ENCODE measurements at regions not wholly inside any gene's neighbourhood (a gene's known extent, or its start where the extent isn't known, plus 50 kb on each side); places are given as distances from the start of the nearest gene placed in this dataset.

- Histone ChIP-seq H3K18ac (ENCODE audit: low read depth in 1 of 2, low read length in 2 of 2) (no peak overlapping the region), H2BK12ac (ENCODE audit: low read length in 2 of 2) (no peak overlapping the region), H2BK120ac (ENCODE audit: low read depth, low read length) (no peak overlapping the region), H3K79me1 (replicated peaks; ENCODE audit: low read length, poor library complexity, severe bottlenecking) (no peaks in the 10 kb centered on the region), H3K4me1 (ENCODE audit: control insufficient read depth, insufficient read depth, low read depth, low read length) (peaks cover 1% of the 10 kb centered on the region), H3K9me3 (ENCODE audit: control insufficient read depth, low read length) (no peaks in the 10 kb centered on the region), H3K27ac (ENCODE audit: low read length, poor library complexity, severe bottlenecking) (no peak overlapping the region), H2AK5ac (ENCODE audit: low read length, severe bottlenecking) (no peak overlapping the region), H3K36me3 (ENCODE audit: control insufficient read depth in 1 of 2, insufficient read depth in 2 of 2, low read depth in 1 of 2, low read length in 2 of 2) (no peaks in the 10 kb centered on the region), H3K27me3 (ENCODE audit: control insufficient read depth in 1 of 2, insufficient read depth in 1 of 2, low read length in 2 of 2) (no peaks in the 10 kb centered on the region), H2AFZ (ENCODE audit: low read depth, low read length) (no peak overlapping the region), H3K9ac (ENCODE audit: low read length) (no peak overlapping the region), H3K4ac (ENCODE audit: low read depth in 1 of 2, low read length in 2 of 2) (no peak overlapping the region), H2BK15ac (ENCODE audit: low read depth, poor library complexity, severe bottlenecking) (no peak overlapping the region), H3K4me3 (ENCODE audit: insufficient read depth in 1 of 2, low read depth in 1 of 2, low read length in 2 of 2) (no peak overlapping the region), H4K91ac (ENCODE audit: low read length) (no peak overlapping the region), H2BK5ac (ENCODE audit: low read depth, low read length, poor library complexity, severe bottlenecking) (no peak overlapping the region), H4K8ac (ENCODE audit: low read length) (no peak overlapping the region), H3K14ac (ENCODE audit: low read length in 2 of 2) (no peak overlapping the region), H3K4me2 (ENCODE audit: low read length, poor library complexity, severe bottlenecking) (no peak overlapping the region), H3K23ac (ENCODE audit: low read length in 2 of 2) (no peak overlapping the region)
- DNase-seq = no peak
Measured at GRCh38 chr6:105616521-105616920, 213.6 kb upstream of the PREP start.

GRCh38 chr6:105611606-105612005 is 208.7 kb upstream of the PREP start:
- H4K91ac ChIP-seq (ENCODE audit: low read length) = no peak overlapping the region
- no peak overlapping the region for H3K23ac ChIP-seq (ENCODE audit: low read length in 2 of 2)
- H2BK120ac ChIP-seq (ENCODE audit: low read depth, low read length) = no peak overlapping the region
- H3K9me3 ChIP-seq (ENCODE audit: control insufficient read depth, low read length) = no peaks in the 10 kb centered on the region
- H3K4me1 ChIP-seq (ENCODE audit: control insufficient read depth, insufficient read depth, low read depth, low read length) = peaks cover 14% of the 10 kb centered on the region
- H3K27me3 ChIP-seq (ENCODE audit: control insufficient read depth in 1 of 2, insufficient read depth in 1 of 2, low read length in 2 of 2) = no peaks in the 10 kb centered on the region
- no peak overlapping the region for H2AK5ac ChIP-seq (ENCODE audit: low read length, severe bottlenecking)
- no peak overlapping the region for H3K27ac ChIP-seq (ENCODE audit: low read length, poor library complexity, severe bottlenecking)
- no peak for DNase-seq
- H3K14ac ChIP-seq (ENCODE audit: low read length in 2 of 2) = no peak overlapping the region
- H3K36me3 ChIP-seq (ENCODE audit: control insufficient read depth in 1 of 2, insufficient read depth in 2 of 2, low read depth in 1 of 2, low read length in 2 of 2) = no peaks in the 10 kb centered on the region
- WGBS = 100% methylated on average over 1 of the region's 2 CpGs
- no peak overlapping the region for H3K18ac ChIP-seq (ENCODE audit: low read depth in 1 of 2, low read length in 2 of 2)
- H2BK5ac ChIP-seq (ENCODE audit: low read depth, low read length, poor library complexity, severe bottlenecking) = no peak overlapping the region
- peak overlapping the region in 1 of 2 experiments; percentile 50 for H3K4ac ChIP-seq (ENCODE audit: low read depth in 1 of 2, low read length in 2 of 2)
- no peaks in the 10 kb centered on the region for H3K79me1 ChIP-seq (replicated peaks; ENCODE audit: low read length, poor library complexity, severe bottlenecking)
- no peak overlapping the region for H3K9ac ChIP-seq (ENCODE audit: low read length)
- H2BK15ac ChIP-seq (ENCODE audit: low read depth, poor library complexity, severe bottlenecking) = no peak overlapping the region
- H3K4me2 ChIP-seq (ENCODE audit: low read length, poor library complexity, severe bottlenecking) = no peak overlapping the region
- H2BK12ac ChIP-seq (ENCODE audit: low read length in 2 of 2) = no peak overlapping the region
- H3K4me3 ChIP-seq (ENCODE audit: insufficient read depth in 1 of 2, low read depth in 1 of 2, low read length in 2 of 2) = no peak overlapping the region
- no peak overlapping the region for H4K8ac ChIP-seq (ENCODE audit: low read length)
- H2AFZ ChIP-seq (ENCODE audit: low read depth, low read length) = no peak overlapping the region

GRCh38 chr6:105609375-105609991 is 206.6 kb upstream of the PREP start:
- 12% methylated on average over 13 of the region's 14 CpGs for WGBS
- Histone ChIP-seq H2AFZ (ENCODE audit: low read depth, low read length) (peak overlapping the region; percentile 20), H3K23ac (ENCODE audit: low read length in 2 of 2) (no peak overlapping the region), H3K14ac (ENCODE audit: low read length in 2 of 2) (no peak overlapping the region), H3K4me1 (ENCODE audit: control insufficient read depth, insufficient read depth, low read depth, low read length) (peaks cover 14% of the 10 kb centered on the region), H4K91ac (ENCODE audit: low read length) (peak overlapping the region; percentile 85), H2BK120ac (ENCODE audit: low read depth, low read length) (peak overlapping the region; percentile 65), H3K4ac (ENCODE audit: low read depth in 1 of 2, low read length in 2 of 2) (peak overlapping the region in 1 of 2 experiments; percentile 55), H4K8ac (ENCODE audit: low read length) (peak overlapping the region; percentile 93), H3K27ac (ENCODE audit: low read length, poor library complexity, severe bottlenecking) (peak overlapping the region; percentile 88), H3K79me1 (replicated peaks; ENCODE audit: low read length, poor library complexity, severe bottlenecking) (no peaks in the 10 kb centered on the region), H3K4me2 (ENCODE audit: low read length, poor library complexity, severe bottlenecking) (no peak overlapping the region), H2AK5ac (ENCODE audit: low read length, severe bottlenecking) (peak overlapping the region; percentile 10), H3K18ac (ENCODE audit: low read depth in 1 of 2, low read length in 2 of 2) (peak overlapping the region; percentile 55 to 95), H3K9me3 (ENCODE audit: control insufficient read depth, low read length) (no peaks in the 10 kb centered on the region), H3K36me3 (ENCODE audit: control insufficient read depth in 1 of 2, insufficient read depth in 2 of 2, low read depth in 1 of 2, low read length in 2 of 2) (no peaks in the 10 kb centered on the region), H2BK12ac (ENCODE audit: low read length in 2 of 2) (peak overlapping the region; percentile 2 to 17), H3K9ac (ENCODE audit: low read length) (no peak overlapping the region), H3K4me3 (ENCODE audit: insufficient read depth in 1 of 2, low read depth in 1 of 2, low read length in 2 of 2) (no peak overlapping the region), H3K27me3 (ENCODE audit: control insufficient read depth in 1 of 2, insufficient read depth in 1 of 2, low read length in 2 of 2) (no peaks in the 10 kb centered on the region), H2BK5ac (ENCODE audit: low read depth, low read length, poor library complexity, severe bottlenecking) (peak overlapping the region; percentile 83), H2BK15ac (ENCODE audit: low read depth, poor library complexity, severe bottlenecking) (peak overlapping the region; percentile 77)
- peak; percentile 97 for DNase-seq

- H3K4me3 ChIP-seq (ENCODE audit: insufficient read depth in 1 of 2, low read depth in 1 of 2, low read length in 2 of 2) = no peak overlapping the region
- no peak overlapping the region for H3K4me2 ChIP-seq (ENCODE audit: low read length, poor library complexity, severe bottlenecking)
- H2AK5ac ChIP-seq (ENCODE audit: low read length, severe bottlenecking) = peak overlapping the region; percentile 3
- no peak overlapping the region for H2BK15ac ChIP-seq (ENCODE audit: low read depth, poor library complexity, severe bottlenecking)
- peak overlapping the region; percentile 64 to 73 for H3K18ac ChIP-seq (ENCODE audit: low read depth in 1 of 2, low read length in 2 of 2)
- H3K36me3 ChIP-seq (ENCODE audit: control insufficient read depth in 1 of 2, insufficient read depth in 2 of 2, low read depth in 1 of 2, low read length in 2 of 2) = no peaks in the 10 kb centered on the region
- peak overlapping the region in 1 of 2 experiments; percentile 80 for H2BK12ac ChIP-seq (ENCODE audit: low read length in 2 of 2)
- H4K91ac ChIP-seq (ENCODE audit: low read length) = peak overlapping the region; percentile 94
- 5% methylated on average over 9 of the region's 10 CpGs for WGBS
- no peak overlapping the region for H3K9ac ChIP-seq (ENCODE audit: low read length)
- no peak overlapping the region for H3K14ac ChIP-seq (ENCODE audit: low read length in 2 of 2)
- H3K79me1 ChIP-seq (replicated peaks; ENCODE audit: low read length, poor library complexity, severe bottlenecking) = no peaks in the 10 kb centered on the region
- no peaks in the 10 kb centered on the region for H3K9me3 ChIP-seq (ENCODE audit: control insufficient read depth, low read length)
- peak overlapping the region; percentile 78 for H4K8ac ChIP-seq (ENCODE audit: low read length)
- no peak overlapping the region for H2AFZ ChIP-seq (ENCODE audit: low read depth, low read length)
- peak overlapping the region; percentile 34 for H2BK5ac ChIP-seq (ENCODE audit: low read depth, low read length, poor library complexity, severe bottlenecking)
- peak overlapping the region; percentile 88 for H3K27ac ChIP-seq (ENCODE audit: low read length, poor library complexity, severe bottlenecking)
- H3K23ac ChIP-seq (ENCODE audit: low read length in 2 of 2) = no peak overlapping the region
- peaks cover 14% of the 10 kb centered on the region for H3K4me1 ChIP-seq (ENCODE audit: control insufficient read depth, insufficient read depth, low read depth, low read length)
- H2BK120ac ChIP-seq (ENCODE audit: low read depth, low read length) = peak overlapping the region; percentile 75
- peak overlapping the region in 1 of 2 experiments; percentile 66 for H3K4ac ChIP-seq (ENCODE audit: low read depth in 1 of 2, low read length in 2 of 2)
- no peaks in the 10 kb centered on the region for H3K27me3 ChIP-seq (ENCODE audit: control insufficient read depth in 1 of 2, insufficient read depth in 1 of 2, low read length in 2 of 2)
- DNase-seq = peak; percentile 99
Measured at GRCh38 chr6:105608711-105609374, 206.0 kb upstream of the PREP start.

Data from mesenchymal stem cell (in vitro differentiated cells and primary cell).